AG04449 (cell line): ENCODE measurements at regions not wholly inside any gene's neighbourhood (a gene's known extent, or its start where the extent isn't known, plus 50 kb on each side); places are given as distances from the start of the nearest gene placed in this dataset.
A peak's percentile ranks its signal among the peaks of the same experiment; 100 is the strongest.

Source experiments
- CTCF ChIA-PET: fragments of 350-600 bp; formaldehyde crosslinking; extraction: SDS; loops from one replicate; lab custom pipeline; 2021; ENCODE audit warnings: antibody characterized with exemption; lab: Yijun Ruan, JAX
- POLR2A ChIA-PET: fragments of 400-600, 350-600 bp; formaldehyde crosslinking; extraction: SDS; loops from one replicate; lab custom pipeline; 2020; ENCODE audit warnings: antibody characterized with exemption, inconsistent platforms; lab: Yijun Ruan, JAX
- DNase-seq: peaks from one replicate; pipeline ENCODE4 v3.0.0-alpha.2; 2010; ENCODE audit warnings: low read depth, low spot score
- H3K4me3 ChIP-seq: 2 replicates; pipeline ENCODE4 v1.5.1; 2011; ENCODE audit warnings: low read depth, mild to moderate bottlenecking, control low read depth, low read length
- TF ChIP-seq, protein P1 (sequence below): IDR thresholded peaks from one replicate; pipeline ENCODE4 v1.5.1; 2011; ENCODE audit warnings: mild to moderate bottlenecking, moderate library complexity, low read length, control low read depth, inconsistent platforms; ENCODE audit not compliant: insufficient read depth; ENCODE audit errors: missing control alignments

DNA sequence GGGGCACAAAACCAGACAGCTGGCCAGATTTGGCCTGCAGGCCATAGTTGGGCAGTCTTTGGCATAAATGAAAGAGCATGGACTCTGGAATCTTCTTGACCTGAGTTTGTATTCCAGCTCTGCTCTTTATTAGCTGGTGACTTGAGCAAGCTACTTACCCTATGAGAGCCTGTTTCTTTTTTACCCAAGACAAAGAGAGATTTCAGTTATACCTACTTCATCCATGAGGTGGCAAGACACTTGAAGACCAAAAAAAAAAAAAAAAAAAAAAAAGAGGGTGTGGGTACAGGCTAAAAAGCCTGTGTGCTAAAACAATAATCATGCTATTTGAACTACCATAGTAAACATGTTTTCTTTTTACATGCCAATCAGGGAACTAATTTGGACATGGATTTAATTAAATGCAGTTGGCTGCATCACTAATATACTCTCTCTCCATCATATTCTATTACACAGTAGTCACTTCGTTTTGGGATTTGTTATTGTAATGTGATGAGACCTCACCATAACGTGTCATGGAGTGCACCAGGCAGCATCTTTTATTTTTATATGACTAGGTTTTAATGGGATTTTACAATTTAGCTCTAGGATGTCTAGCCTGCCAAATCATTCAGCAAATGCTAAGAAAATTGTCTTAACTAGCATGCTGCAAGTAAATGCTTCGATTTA lies 109.2 kb upstream of the FHIT start:
- no peak overlapping the region for H3K4me3 ChIP-seq
- ChIA-PET CTCF (no interaction called here), POLR2A (no interaction called here)
- TF ChIP-seq, protein P1, sequence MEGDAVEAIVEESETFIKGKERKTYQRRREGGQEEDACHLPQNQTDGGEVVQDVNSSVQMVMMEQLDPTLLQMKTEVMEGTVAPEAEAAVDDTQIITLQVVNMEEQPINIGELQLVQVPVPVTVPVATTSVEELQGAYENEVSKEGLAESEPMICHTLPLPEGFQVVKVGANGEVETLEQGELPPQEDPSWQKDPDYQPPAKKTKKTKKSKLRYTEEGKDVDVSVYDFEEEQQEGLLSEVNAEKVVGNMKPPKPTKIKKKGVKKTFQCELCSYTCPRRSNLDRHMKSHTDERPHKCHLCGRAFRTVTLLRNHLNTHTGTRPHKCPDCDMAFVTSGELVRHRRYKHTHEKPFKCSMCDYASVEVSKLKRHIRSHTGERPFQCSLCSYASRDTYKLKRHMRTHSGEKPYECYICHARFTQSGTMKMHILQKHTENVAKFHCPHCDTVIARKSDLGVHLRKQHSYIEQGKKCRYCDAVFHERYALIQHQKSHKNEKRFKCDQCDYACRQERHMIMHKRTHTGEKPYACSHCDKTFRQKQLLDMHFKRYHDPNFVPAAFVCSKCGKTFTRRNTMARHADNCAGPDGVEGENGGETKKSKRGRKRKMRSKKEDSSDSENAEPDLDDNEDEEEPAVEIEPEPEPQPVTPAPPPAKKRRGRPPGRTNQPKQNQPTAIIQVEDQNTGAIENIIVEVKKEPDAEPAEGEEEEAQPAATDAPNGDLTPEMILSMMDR, result no peak
- no peak for DNase-seq

DNA sequence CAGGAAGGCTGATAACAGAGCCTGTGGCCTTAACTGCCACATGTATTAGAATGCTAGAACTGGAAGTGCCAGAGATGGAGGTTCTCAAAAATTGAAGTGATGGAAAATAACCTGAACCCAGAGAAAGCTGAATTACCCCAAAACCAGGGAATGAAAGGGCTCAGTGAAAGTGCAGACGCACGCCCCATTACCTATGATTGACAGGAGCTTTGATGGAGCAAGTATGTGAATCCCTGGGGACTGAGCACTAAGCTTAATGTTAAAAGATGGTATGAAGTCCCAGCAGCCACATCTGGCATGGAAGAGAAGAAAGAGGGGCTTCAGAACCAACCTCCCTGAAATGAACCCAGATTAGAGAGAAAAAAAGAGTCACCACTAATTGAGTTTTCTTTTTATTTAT lies 118.4 kb upstream of the FHIT start:
- H3K4me3 ChIP-seq, result no peak overlapping the region
- ChIA-PET POLR2A (no interaction called here), CTCF (interaction anchor here (0.8 kb wide), 1 partner anchor 12 kb away, joined by 4 read pairs; no protein-coding TSS in a partner anchor)
- TF ChIP-seq, protein P1, result no peak
- no peak for DNase-seq

DNA sequence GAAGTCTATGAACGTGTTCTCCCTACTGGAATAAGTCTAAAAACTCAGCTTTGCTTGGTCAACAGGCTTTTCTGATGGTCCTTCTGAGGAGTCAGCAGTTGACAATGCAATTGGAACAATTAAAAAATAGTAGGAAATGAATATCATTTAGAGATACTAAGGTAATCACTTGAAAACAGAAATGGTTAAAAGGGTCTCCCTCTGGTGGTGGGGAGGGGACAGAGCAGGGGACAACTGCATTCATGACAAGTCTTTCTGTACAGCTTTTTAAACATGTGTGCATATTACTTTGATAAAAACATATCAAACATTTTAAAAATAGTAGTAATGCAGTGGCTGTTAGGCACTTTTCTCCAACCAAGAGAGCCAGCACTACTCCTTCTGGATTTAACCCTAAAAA lies 119.9 kb upstream of the FHIT start:
- TF ChIP-seq, protein P1, result peak; percentile 28
- POLR2A ChIA-PET, result no interaction called here
- DNase-seq, result no peak
- no peak overlapping the region for H3K4me3 ChIP-seq
- CTCF ChIA-PET, result no interaction called here

DNA sequence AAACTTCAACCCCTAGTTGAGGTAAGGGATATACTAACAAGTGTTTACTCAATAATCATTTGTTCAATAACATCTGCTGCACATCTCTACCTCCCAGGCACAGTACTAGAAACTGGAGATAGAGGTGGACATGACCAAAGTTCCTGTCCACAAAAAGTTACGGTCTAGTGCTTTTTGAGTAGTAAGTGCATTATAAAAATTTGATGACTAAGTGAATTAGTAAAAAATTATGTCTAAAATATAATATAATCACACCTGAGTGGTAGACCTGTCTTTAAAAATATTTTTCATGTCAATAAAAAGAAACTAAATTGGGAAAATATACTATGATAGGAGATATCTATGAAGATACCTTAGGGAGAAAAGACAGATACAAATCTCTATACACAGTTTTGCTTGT lies 121.5 kb upstream of the FHIT start:
- TF ChIP-seq, protein P1, result no peak
- ChIA-PET POLR2A (no interaction called here), CTCF (no interaction called here)
- DNase-seq, result no peak
- H3K4me3 ChIP-seq, result no peak overlapping the region

DNA sequence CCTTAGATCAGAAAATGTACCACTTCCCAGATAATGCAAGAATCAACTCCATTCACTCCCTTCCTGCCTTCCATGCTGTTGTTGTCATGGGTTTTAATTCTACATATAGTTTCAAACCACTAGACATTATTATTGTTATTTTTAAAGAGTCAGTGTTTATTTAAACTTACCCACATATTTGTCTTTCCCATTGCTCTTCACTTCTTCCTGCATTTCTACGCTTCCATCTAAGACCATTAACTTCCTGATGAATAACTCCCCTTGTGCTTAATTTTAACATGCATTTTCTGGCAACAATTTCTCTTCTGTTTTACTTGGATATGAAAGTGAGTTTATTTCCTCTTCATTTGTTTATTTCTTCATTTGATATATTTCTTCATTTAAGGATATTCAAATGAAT lies 127.1 kb upstream of the FHIT start:
- DNase-seq, result no peak
- no peak overlapping the region for H3K4me3 ChIP-seq
- ChIA-PET POLR2A (no interaction called here), CTCF (no interaction called here)
- TF ChIP-seq, protein P1, result no peak

DNA sequence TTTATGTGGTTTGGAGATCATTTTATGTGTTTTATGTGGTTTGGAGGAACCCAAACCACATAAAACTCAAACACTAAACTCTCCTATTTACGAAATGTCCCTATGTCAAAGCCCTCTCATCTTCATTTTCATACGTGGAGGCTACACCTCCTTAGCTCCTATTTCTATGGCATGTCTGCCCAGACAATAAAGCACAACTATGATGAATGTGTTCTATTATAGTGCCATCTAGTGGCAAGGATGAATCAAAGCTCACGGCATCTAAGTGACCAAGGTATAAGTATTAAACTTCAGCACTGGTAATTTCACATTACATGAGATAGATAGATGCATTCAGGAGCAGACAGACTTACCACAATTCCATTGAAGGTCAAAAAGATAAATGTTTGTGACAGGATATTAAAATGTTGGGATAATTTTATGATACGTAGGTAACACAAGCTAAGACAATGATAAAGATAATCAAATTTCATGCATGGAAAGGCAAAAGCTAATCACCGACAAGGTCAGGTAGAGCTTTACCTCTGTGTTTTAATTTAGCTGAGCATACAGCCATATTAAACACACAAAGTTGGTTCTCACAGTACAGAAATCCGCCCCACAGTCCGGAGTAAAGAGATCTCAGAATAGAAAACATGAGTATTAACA lies 130.6 kb upstream of the FHIT start:
- no peak for DNase-seq
- TF ChIP-seq, protein P1, result peak; percentile 31
- H3K4me3 ChIP-seq, result no peak overlapping the region
- CTCF ChIA-PET, result interaction anchor here (0.7 to 1.5 kb wide), 7 partner anchors 8 to 807 kb away, joined by 3 to 4 read pairs (median 3); no protein-coding TSS in a partner anchor
- POLR2A ChIA-PET, result no interaction called here
